ENCODE measurements at regions not wholly inside any gene's neighbourhood (a gene's known extent, or its start where the extent isn't known, plus 50 kb on each side); places are given as distances from the start of the nearest gene placed in this dataset.

- H3K4me3 ChIP-seq (ENCODE audit: control insufficient read depth, low read depth, low read length): no peak overlapping the region
- DNase-seq (ENCODE audit: low read depth): no peak
- no peak for TF ChIP-seq CTCF (conservative IDR thresholded peaks at IDR 0.05; ENCODE audit: control insufficient read depth, insufficient read depth, low read depth, low read length)
Measured at GRCh38 chr2:236335696-236336574, 71.7 kb upstream of the ASB18 start.

GRCh38 chr2:236336575-236337464 is 72.6 kb upstream of the ASB18 start:
- DNase-seq (ENCODE audit: low read depth): no peak
- no peak for TF ChIP-seq CTCF (conservative IDR thresholded peaks at IDR 0.05; ENCODE audit: control insufficient read depth, insufficient read depth, low read depth, low read length)
- H3K4me3 ChIP-seq (ENCODE audit: control insufficient read depth, low read depth, low read length): no peak overlapping the region

GRCh38 chr2:236337465-236338325 is 73.5 kb upstream of the ASB18 start:
- DNase-seq (ENCODE audit: low read depth): no peak
- TF ChIP-seq CTCF (conservative IDR thresholded peaks at IDR 0.05; ENCODE audit: control insufficient read depth, insufficient read depth, low read depth, low read length): no peak

GRCh38 chr2:236338495-236339184 is 74.4 kb upstream of the ASB18 start:
- H3K4me3 ChIP-seq (ENCODE audit: control insufficient read depth, low read depth, low read length): no peak overlapping the region
- no peak for TF ChIP-seq CTCF (conservative IDR thresholded peaks at IDR 0.05; ENCODE audit: control insufficient read depth, insufficient read depth, low read depth, low read length)
- peak; percentile 34 for DNase-seq (ENCODE audit: low read depth)

More at GRCh38 chr2:236337465-236338325, 73.5 kb upstream of the ASB18 start:
- H3K4me3 ChIP-seq (ENCODE audit: control insufficient read depth, low read depth, low read length): no peak overlapping the region

- no peak for TF ChIP-seq CTCF (conservative IDR thresholded peaks at IDR 0.05; ENCODE audit: control insufficient read depth, insufficient read depth, low read depth, low read length)
- no peak for DNase-seq (ENCODE audit: low read depth)
- no peak overlapping the region for H3K4me3 ChIP-seq (ENCODE audit: control insufficient read depth, low read depth, low read length)
Measured at GRCh38 chr2:236340251-236340650, 76.0 kb upstream of the ASB18 start.

All from fibroblast of mammary gland (primary cell).